Testis (tissue), 2 donors: ENCODE measurements at regions not wholly inside any gene's neighbourhood (a gene's known extent, or its start where the extent isn't known, plus 50 kb on each side); places are given as distances from the start of the nearest gene placed in this dataset.

Source experiments
- DNase-seq: peaks from one replicate; pipeline ENCODE4 v3.0.0-alpha.2; 2019
- H3K27ac ChIP-seq, 2 donors: fragments of 200-600 bp; sonication (generic); one replicate each; pipeline ENCODE4 v1.5.1; 2019
- H3K27me3 ChIP-seq: fragments of 200-600 bp; sonication (generic); one replicate; pipeline ENCODE4 v1.5.1; 2019
- H3K36me3 ChIP-seq: fragments of 200-600 bp; sonication (generic); one replicate; pipeline ENCODE4 v1.5.1; 2017; ENCODE audit warnings: low read depth; ENCODE audit errors: missing control alignments
- H3K4me1 ChIP-seq: fragments of 200-600 bp; sonication (generic); one replicate; pipeline ENCODE4 v1.5.1; 2019
- H3K4me3 ChIP-seq, 2 donors: fragments of 200-600 bp; sonication (generic); one replicate each; pipeline ENCODE4 v1.5.1; 2017 to 2019
- H3K9me3 ChIP-seq: fragments of 200-600 bp; sonication (generic); one replicate; pipeline ENCODE4 v1.5.1; 2017
- POLR2A ChIP-seq: fragments of 450-650 bp; IDR thresholded peaks from one replicate; pipeline ENCODE4 v1.6.1; 2017; ENCODE audit warnings: antibody characterized with exemption, mild to moderate bottlenecking, moderate library complexity
- WGBS, 2 donors: methylation state at CpG; one replicate each; pipeline ENCODE4 v1.1.5; 2018; 5-methylcytosine and 5-hydroxymethylcytosine counted together
- intact Hi-C: fragments of 100-400 bp; cut with DNase I; formaldehyde crosslinking; loops from one replicate; pipeline ENCODE4 v1.15.1; 2023; ENCODE audit warnings: low total_unique reads
- TF ChIP-seq, protein P1 (sequence below), 3 experiments: fragments of 450-650 bp in 2 of 3; fragments of 200-600 bp in 1 of 3; sonication (generic) in 1 of 3; IDR thresholded peaks; one replicate each; pipeline ENCODE4 v1.5.1; 2016 to 2019; ENCODE audit warnings: antibody characterized with exemption in 3 of 3, mild to moderate bottlenecking in 2 of 3, moderate library complexity in 1 of 3

DNA sequence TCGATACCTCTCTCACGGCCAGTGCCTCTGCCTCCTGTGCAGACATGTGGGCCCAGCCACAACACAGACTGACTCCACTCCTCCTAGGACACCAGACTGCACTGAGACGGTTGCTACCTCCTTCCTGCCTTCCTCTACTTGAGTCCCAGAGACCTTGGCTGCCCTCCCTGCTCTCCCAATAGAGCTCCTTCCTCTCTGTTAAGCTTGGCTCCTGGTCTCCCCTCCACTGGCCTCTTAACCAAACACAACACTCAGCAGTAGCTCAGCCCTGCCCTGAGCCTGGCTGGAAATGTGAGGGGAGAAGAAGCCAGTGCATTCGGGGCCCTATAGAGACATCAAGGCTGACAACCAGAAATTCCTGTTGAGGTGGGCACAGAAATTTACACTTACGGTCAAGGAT, 102.0 kb downstream of the HTR5A start:
- no peak for DNase-seq
- Histone ChIP-seq H3K4me3 (no peak overlapping the region), H3K27me3 (no peaks in the 10 kb centered on the region), H3K36me3 (no peaks in the 10 kb centered on the region), H3K27ac (no peak overlapping the region), H3K9me3 (no peaks in the 10 kb centered on the region), H3K4me1 (no peaks in the 10 kb centered on the region)
- 79 to 86% methylated on average over 5 of the region's 5 CpGs for WGBS, 2 donors
- no peak for TF ChIP-seq POLR2A
- TF ChIP-seq, protein P1, sequence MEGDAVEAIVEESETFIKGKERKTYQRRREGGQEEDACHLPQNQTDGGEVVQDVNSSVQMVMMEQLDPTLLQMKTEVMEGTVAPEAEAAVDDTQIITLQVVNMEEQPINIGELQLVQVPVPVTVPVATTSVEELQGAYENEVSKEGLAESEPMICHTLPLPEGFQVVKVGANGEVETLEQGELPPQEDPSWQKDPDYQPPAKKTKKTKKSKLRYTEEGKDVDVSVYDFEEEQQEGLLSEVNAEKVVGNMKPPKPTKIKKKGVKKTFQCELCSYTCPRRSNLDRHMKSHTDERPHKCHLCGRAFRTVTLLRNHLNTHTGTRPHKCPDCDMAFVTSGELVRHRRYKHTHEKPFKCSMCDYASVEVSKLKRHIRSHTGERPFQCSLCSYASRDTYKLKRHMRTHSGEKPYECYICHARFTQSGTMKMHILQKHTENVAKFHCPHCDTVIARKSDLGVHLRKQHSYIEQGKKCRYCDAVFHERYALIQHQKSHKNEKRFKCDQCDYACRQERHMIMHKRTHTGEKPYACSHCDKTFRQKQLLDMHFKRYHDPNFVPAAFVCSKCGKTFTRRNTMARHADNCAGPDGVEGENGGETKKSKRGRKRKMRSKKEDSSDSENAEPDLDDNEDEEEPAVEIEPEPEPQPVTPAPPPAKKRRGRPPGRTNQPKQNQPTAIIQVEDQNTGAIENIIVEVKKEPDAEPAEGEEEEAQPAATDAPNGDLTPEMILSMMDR (IDR thresholded peaks at IDR 0.05) = no peak
- intact Hi-C loops = no loop called here

DNA sequence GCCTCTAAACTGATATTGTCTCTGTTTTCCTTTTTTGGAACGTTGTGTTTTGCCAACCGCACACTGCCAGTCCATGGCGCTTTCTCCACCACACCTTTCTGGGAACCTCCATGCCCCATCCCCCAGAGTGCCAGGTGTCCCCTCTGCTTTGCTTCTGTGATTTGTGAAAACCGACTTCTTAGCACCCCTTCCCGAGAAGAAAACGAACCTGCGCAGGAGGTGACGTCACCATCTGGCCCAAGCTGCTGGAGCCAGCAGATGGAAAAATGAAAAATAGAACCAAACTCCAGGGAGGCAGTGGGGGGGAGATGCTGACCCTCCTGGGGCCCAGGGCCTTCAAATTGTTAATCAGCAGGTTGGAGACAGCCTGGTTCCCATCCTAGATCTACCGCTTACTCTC, 103.8 kb downstream of the HTR5A start:
- intact Hi-C loops = no loop called here

GRCh38 chr7:155178096-155178495, 108.0 kb downstream of the HTR5A start:
- TF ChIP-seq, protein P1 (IDR thresholded peaks at IDR 0.05) = no peak
- TF ChIP-seq POLR2A = no peak
- intact Hi-C loops = no loop called here
- DNase-seq = no peak
- no peaks in the 10 kb centered on the region for H3K36me3 ChIP-seq
- no peaks in the 10 kb centered on the region for H3K4me1 ChIP-seq
- H3K27ac ChIP-seq = no peak overlapping the region
- H3K4me3 ChIP-seq = no peak overlapping the region
- WGBS, 2 donors = 84 to 93% methylated on average over 2 of the region's 2 CpGs
- no peaks in the 10 kb centered on the region for H3K27me3 ChIP-seq
- H3K9me3 ChIP-seq = no peaks in the 10 kb centered on the region

More for the DNA sequence above, 103.8 kb downstream of the HTR5A start:
- Histone ChIP-seq H3K9me3 (no peaks in the 10 kb centered on the region), H3K27ac (no peak overlapping the region), H3K27me3 (no peaks in the 10 kb centered on the region), H3K4me3 (no peak overlapping the region), H3K36me3 (no peaks in the 10 kb centered on the region), H3K4me1 (no peaks in the 10 kb centered on the region)
- WGBS, 2 donors = 79 to 84% methylated on average over 9 of the region's 9 CpGs
- TF ChIP-seq, protein P1 (IDR thresholded peaks at IDR 0.05) = no peak
- no peak for TF ChIP-seq POLR2A
- no peak for DNase-seq

- H3K36me3 ChIP-seq = no peaks in the 10 kb centered on the region
- H3K27me3 ChIP-seq = no peaks in the 10 kb centered on the region
- H3K4me3 ChIP-seq = no peak overlapping the region
- no peak overlapping the region for H3K27ac ChIP-seq
- WGBS, 2 donors = 78 to 82% methylated on average over 8 of the region's 8 CpGs
- TF ChIP-seq, protein P1 (IDR thresholded peaks at IDR 0.05) = no peak
- no peak for TF ChIP-seq POLR2A
- H3K9me3 ChIP-seq = no peaks in the 10 kb centered on the region
- DNase-seq = no peak
- intact Hi-C loops = no loop called here
- H3K4me1 ChIP-seq = no peaks in the 10 kb centered on the region
Measured at GRCh38 chr7:155181768-155182167, 111.6 kb downstream of the HTR5A start.

DNA sequence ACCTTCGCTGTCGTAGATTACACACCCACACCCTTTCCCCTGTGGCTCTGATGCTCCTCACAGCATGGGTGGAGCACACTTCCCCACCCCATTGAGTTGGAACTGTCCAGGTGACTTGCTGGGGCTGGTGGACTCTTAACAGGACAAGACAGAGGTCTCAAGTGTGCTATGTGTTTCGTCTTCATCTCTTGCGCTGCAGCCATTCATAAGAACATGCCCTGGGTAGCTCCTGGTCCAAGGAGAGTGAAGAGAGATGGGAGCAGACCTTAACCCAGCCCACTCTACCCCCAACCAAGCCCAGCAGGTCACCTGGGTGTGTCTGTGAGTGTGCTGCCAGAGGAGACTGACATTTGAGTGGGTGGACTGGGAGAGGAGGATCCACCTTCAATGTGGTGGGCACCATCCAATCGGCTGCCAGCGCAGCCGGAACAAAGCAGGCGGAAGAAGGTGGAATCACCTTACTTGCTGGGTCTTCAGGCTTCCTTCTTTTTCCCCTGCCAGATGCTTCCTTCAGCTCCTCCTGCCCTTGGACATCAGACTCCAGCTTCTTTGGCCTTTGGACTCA, 112.4 kb downstream of the HTR5A start:
- TF ChIP-seq, protein P1 (IDR thresholded peaks at IDR 0.05) = no peak
- TF ChIP-seq POLR2A = no peak
- Histone ChIP-seq H3K4me3 (no peak overlapping the region), H3K27me3 (no peaks in the 10 kb centered on the region), H3K27ac (no peak overlapping the region), H3K4me1 (no peaks in the 10 kb centered on the region), H3K36me3 (no peaks in the 10 kb centered on the region), H3K9me3 (no peaks in the 10 kb centered on the region)
- WGBS, 2 donors = 94 to 98% methylated on average over 8 of the region's 8 CpGs
- DNase-seq = no peak
- intact Hi-C loops = no loop called here
